ENCODE measurements at regions not wholly inside any gene's neighbourhood (a gene's known extent, or its start where the extent isn't known, plus 50 kb on each side); places are given as distances from the start of the nearest gene placed in this dataset.

GRCh38 chr4:28654618-28655017 is 1794.0 kb downstream of the STIM2 start:
- Histone ChIP-seq H3K9me3 (ENCODE audit: control insufficient read depth, low read length) (no peaks in the 10 kb centered on the region), H3K27me3 (ENCODE audit: control insufficient read depth in 1 of 2, insufficient read depth in 2 of 2, low read length in 1 of 2) (no peaks in the 10 kb centered on the region), H3K36me3 (ENCODE audit: control insufficient read depth in 1 of 2, insufficient read depth in 2 of 2, low read length in 1 of 2) (no peaks in the 10 kb centered on the region), H3K4me1 (ENCODE audit: control insufficient read depth in 1 of 2, insufficient read depth in 2 of 2, low read length in 2 of 2) (no peaks in the 10 kb centered on the region), H3K27ac (ENCODE audit: low read depth in 1 of 2, low read length in 2 of 2) (no peak overlapping the region), H3K4me3 (ENCODE audit: low read length in 2 of 2) (no peak overlapping the region)
- DNase-seq (no peak), ATAC-seq (ENCODE audit: low FRiP score) (no peak)
- WGBS, 2 donors: 68 to 73% methylated on average over 3 of the region's 3 CpGs
- intact Hi-C loops (cut with DNase I): no loop called here

GRCh38 chr4:28665306-28665705 is 1804.7 kb downstream of the STIM2 start:
- Histone ChIP-seq H3K4me1 (ENCODE audit: control insufficient read depth in 1 of 2, insufficient read depth in 2 of 2, low read length in 2 of 2) (no peaks in the 10 kb centered on the region), H3K4me3 (ENCODE audit: low read length in 2 of 2) (no peak overlapping the region), H3K27me3 (ENCODE audit: control insufficient read depth in 1 of 2, insufficient read depth in 2 of 2, low read length in 1 of 2) (no peaks in the 10 kb centered on the region), H3K36me3 (ENCODE audit: control insufficient read depth in 1 of 2, insufficient read depth in 2 of 2, low read length in 1 of 2) (no peaks in the 10 kb centered on the region), H3K27ac (ENCODE audit: low read depth in 1 of 2, low read length in 2 of 2) (no peak overlapping the region), H3K9me3 (ENCODE audit: control insufficient read depth, low read length) (no peaks in the 10 kb centered on the region)
- ATAC-seq (ENCODE audit: low FRiP score) (no peak), DNase-seq (no peak)
- intact Hi-C loops (cut with DNase I): no loop called here
- WGBS, 2 donors: 24 to 31% methylated on average over 1 of the region's 1 CpG

- Histone ChIP-seq H3K9me3 (ENCODE audit: control insufficient read depth, low read length) (no peaks in the 10 kb centered on the region), H3K27ac (ENCODE audit: low read depth in 1 of 2, low read length in 2 of 2) (no peak overlapping the region), H3K27me3 (ENCODE audit: control insufficient read depth in 1 of 2, insufficient read depth in 2 of 2, low read length in 1 of 2) (no peaks in the 10 kb centered on the region), H3K4me3 (ENCODE audit: low read length in 2 of 2) (no peak overlapping the region), H3K36me3 (ENCODE audit: control insufficient read depth in 1 of 2, insufficient read depth in 2 of 2, low read length in 1 of 2) (no peaks in the 10 kb centered on the region), H3K4me1 (ENCODE audit: control insufficient read depth in 1 of 2, insufficient read depth in 2 of 2, low read length in 2 of 2) (no peaks in the 10 kb centered on the region)
- no peak for DNase-seq
- intact Hi-C loops (cut with DNase I): no loop called here
- ATAC-seq (ENCODE audit: low FRiP score): no peak
Measured at GRCh38 chr4:28675582-28675981, 1814.9 kb downstream of the STIM2 start.

- no peak for DNase-seq
- intact Hi-C loops (cut with DNase I): no loop called here
- no peak overlapping the region for H3K27ac ChIP-seq (ENCODE audit: low read depth in 1 of 2, low read length in 2 of 2)
- H3K4me1 ChIP-seq (ENCODE audit: control insufficient read depth in 1 of 2, insufficient read depth in 2 of 2, low read length in 2 of 2): no peaks in the 10 kb centered on the region
- H3K4me3 ChIP-seq (ENCODE audit: low read length in 2 of 2): no peak overlapping the region
- no peak for ATAC-seq (ENCODE audit: low FRiP score)
- H3K36me3 ChIP-seq (ENCODE audit: control insufficient read depth in 1 of 2, insufficient read depth in 2 of 2, low read length in 1 of 2): no peaks in the 10 kb centered on the region
- H3K9me3 ChIP-seq (ENCODE audit: control insufficient read depth, low read length): no peaks in the 10 kb centered on the region
- H3K27me3 ChIP-seq (ENCODE audit: control insufficient read depth in 1 of 2, insufficient read depth in 2 of 2, low read length in 1 of 2): no peaks in the 10 kb centered on the region
Measured at GRCh38 chr4:28677808-28678207, 1817.2 kb downstream of the STIM2 start.

- H3K27ac ChIP-seq (ENCODE audit: low read depth in 1 of 2, low read length in 2 of 2): no peak overlapping the region
- peaks cover 2% of the 10 kb centered on the region for H3K9me3 ChIP-seq (ENCODE audit: control insufficient read depth, low read length)
- no peaks in the 10 kb centered on the region for H3K4me1 ChIP-seq (ENCODE audit: control insufficient read depth in 1 of 2, insufficient read depth in 2 of 2, low read length in 2 of 2)
- ATAC-seq (ENCODE audit: low FRiP score) (no peak), DNase-seq (no peak)
- H3K36me3 ChIP-seq (ENCODE audit: control insufficient read depth in 1 of 2, insufficient read depth in 2 of 2, low read length in 1 of 2): no peaks in the 10 kb centered on the region
- no peak overlapping the region for H3K4me3 ChIP-seq (ENCODE audit: low read length in 2 of 2)
- no peaks in the 10 kb centered on the region for H3K27me3 ChIP-seq (ENCODE audit: control insufficient read depth in 1 of 2, insufficient read depth in 2 of 2, low read length in 1 of 2)
- intact Hi-C loops (cut with DNase I): no loop called here
- 52 to 53% methylated on average over 1 of the region's 1 CpG for WGBS, 2 donors
Measured at GRCh38 chr4:28682847-28683246, 1822.2 kb downstream of the STIM2 start.

- intact Hi-C loops (cut with DNase I): no loop called here
- WGBS, 2 donors: 68 to 73% methylated on average over 4 of the region's 4 CpGs
- Histone ChIP-seq H3K4me3 (ENCODE audit: low read length in 2 of 2) (no peak overlapping the region), H3K27ac (ENCODE audit: low read depth in 1 of 2, low read length in 2 of 2) (no peak overlapping the region), H3K36me3 (ENCODE audit: control insufficient read depth in 1 of 2, insufficient read depth in 2 of 2, low read length in 1 of 2) (no peaks in the 10 kb centered on the region), H3K4me1 (ENCODE audit: control insufficient read depth in 1 of 2, insufficient read depth in 2 of 2, low read length in 2 of 2) (no peaks in the 10 kb centered on the region), H3K27me3 (ENCODE audit: control insufficient read depth in 1 of 2, insufficient read depth in 2 of 2, low read length in 1 of 2) (no peaks in the 10 kb centered on the region), H3K9me3 (ENCODE audit: control insufficient read depth, low read length) (peaks cover 2% of the 10 kb centered on the region)
- DNase-seq (no peak), ATAC-seq (ENCODE audit: low FRiP score) (no peak)
Measured at GRCh38 chr4:28686618-28687017, 1826.0 kb downstream of the STIM2 start.

- Histone ChIP-seq H3K27ac (ENCODE audit: low read depth in 1 of 2, low read length in 2 of 2) (no peak overlapping the region), H3K4me1 (ENCODE audit: control insufficient read depth in 1 of 2, insufficient read depth in 2 of 2, low read length in 2 of 2) (no peaks in the 10 kb centered on the region), H3K27me3 (ENCODE audit: control insufficient read depth in 1 of 2, insufficient read depth in 2 of 2, low read length in 1 of 2) (no peaks in the 10 kb centered on the region), H3K9me3 (ENCODE audit: control insufficient read depth, low read length) (peaks cover 2% of the 10 kb centered on the region), H3K36me3 (ENCODE audit: control insufficient read depth in 1 of 2, insufficient read depth in 2 of 2, low read length in 1 of 2) (no peaks in the 10 kb centered on the region), H3K4me3 (ENCODE audit: low read length in 2 of 2) (no peak overlapping the region)
- ATAC-seq (ENCODE audit: low FRiP score): no peak
- intact Hi-C loops (cut with DNase I): no loop called here
- DNase-seq: no peak
- WGBS, 2 donors: 73 to 87% methylated on average over 1 of the region's 1 CpG
Measured at GRCh38 chr4:28690890-28691289, 1830.2 kb downstream of the STIM2 start.

- Histone ChIP-seq H3K36me3 (ENCODE audit: control insufficient read depth in 1 of 2, insufficient read depth in 2 of 2, low read length in 1 of 2) (no peaks in the 10 kb centered on the region), H3K4me3 (ENCODE audit: low read length in 2 of 2) (no peak overlapping the region), H3K9me3 (ENCODE audit: control insufficient read depth, low read length) (peaks cover 1% of the 10 kb centered on the region)
Measured at GRCh38 chr4:28702571-28702970, 1841.9 kb downstream of the STIM2 start.

GRCh38 chr4:28709891-28710290 is 1849.2 kb downstream of the STIM2 start:
- H3K27ac ChIP-seq (ENCODE audit: low read depth in 1 of 2, low read length in 2 of 2): no peak overlapping the region
- 16 to 25% methylated on average over 3 of the region's 3 CpGs for WGBS, 2 donors
- intact Hi-C loops (cut with DNase I): no loop called here
- peaks cover 1% of the 10 kb centered on the region for H3K9me3 ChIP-seq (ENCODE audit: control insufficient read depth, low read length)
- ATAC-seq (ENCODE audit: low FRiP score): no peak
- no peaks in the 10 kb centered on the region for H3K4me1 ChIP-seq (ENCODE audit: control insufficient read depth in 1 of 2, insufficient read depth in 2 of 2, low read length in 2 of 2)
- DNase-seq: no peak
- H3K27me3 ChIP-seq (ENCODE audit: control insufficient read depth in 1 of 2, insufficient read depth in 2 of 2, low read length in 1 of 2): no peaks in the 10 kb centered on the region
- H3K36me3 ChIP-seq (ENCODE audit: control insufficient read depth in 1 of 2, insufficient read depth in 2 of 2, low read length in 1 of 2): no peaks in the 10 kb centered on the region
- H3K4me3 ChIP-seq (ENCODE audit: low read length in 2 of 2): no peak overlapping the region

More at GRCh38 chr4:28702571-28702970, 1841.9 kb downstream of the STIM2 start:
- 59 to 65% methylated on average over 4 of the region's 4 CpGs for WGBS, 2 donors
- ATAC-seq (ENCODE audit: low FRiP score): no peak
- no peak overlapping the region for H3K27ac ChIP-seq (ENCODE audit: low read depth in 1 of 2, low read length in 2 of 2)
- H3K4me1 ChIP-seq (ENCODE audit: control insufficient read depth in 1 of 2, insufficient read depth in 2 of 2, low read length in 2 of 2): no peaks in the 10 kb centered on the region
- intact Hi-C loops (cut with DNase I): no loop called here
- DNase-seq: no peak
- H3K27me3 ChIP-seq (ENCODE audit: control insufficient read depth in 1 of 2, insufficient read depth in 2 of 2, low read length in 1 of 2): no peaks in the 10 kb centered on the region
